K562 (cell line): ENCODE measurements at regions not wholly inside any gene's neighbourhood (a gene's known extent, or its start where the extent isn't known, plus 50 kb on each side); places are given as distances from the start of the nearest gene placed in this dataset.
A peak's percentile ranks its signal among the peaks of the same experiment; 100 is the strongest.

Source experiments
- ATAC-seq: fragments of 200-7000 bp; cut with Tn5 transposase; 3 replicates; pipeline ENCODE4 v1.9.1; 2020; ENCODE audit warnings: moderate library complexity
- BruUV-seq: library from RNA; stranded (reverse); fragments of 400-500 nt; replicated peaks from 2 replicates; lab custom pipeline; 2021; lab: Mats Ljungman, UMichigan
- CTCF ChIA-PET: fragments of 300-600 bp; formaldehyde crosslinking; extraction: SDS; loops from one replicate; lab custom pipeline; 2021; ENCODE audit warnings: low intra/inter-chr PET ratio; lab: Yijun Ruan, JAX
- POLR2A ChIA-PET: fragments of 300-600, 350-650 bp; sonication (Branson Sonifier 250); formaldehyde crosslinking; extraction: SDS; loops from one replicate; lab custom pipeline; 2021; ENCODE audit warnings: antibody characterized with exemption, inconsistent platforms; lab: Yijun Ruan, JAX
- DNase-seq, 4 experiments: peaks; one replicate each; pipeline versions ENCODE4 v3.0.0 to v3.0.0-alpha.2; 2011 to 2018; ENCODE audit warnings: low spot score in 3 of 4, mixed read lengths in 3 of 4; ENCODE audit errors: extremely low read depth in 1 of 4
- FAIRE-seq: peaks from 2 replicates; lab custom pipeline; 2011; peaks lifted over from hg19 to GRCh38; lab: Jason Lieb, UNC
- H2AFZ ChIP-seq: 2 replicates; pipeline ENCODE4 v1.6.0; 2011; ENCODE audit warnings: low read depth, low read length, control low read depth, inconsistent platforms
- H3K27ac ChIP-seq: fragments of 200-600 bp; 3 replicates; pipeline ENCODE4 v1.8.0; 2011; ENCODE audit warnings: low read depth, mild to moderate bottlenecking, control low read depth, inconsistent platforms, low read length, moderate library complexity, mixed read lengths; ENCODE audit errors: extremely low read depth
- H3K27me3 ChIP-seq, 2 experiments: fragments of 300-600 bp in 1 of 2; 2 replicates in 1 of 2; 3 replicates in 1 of 2; pipeline versions ENCODE4 v1.6.0 to v1.8.0; 2011; ENCODE audit warnings: inconsistent platforms in 2 of 2, low read length in 2 of 2, mild to moderate bottlenecking in 1 of 2, mixed read lengths in 1 of 2, moderate library complexity in 1 of 2; ENCODE audit not compliant: control insufficient read depth in 2 of 2, insufficient read depth in 2 of 2
- H3K36me3 ChIP-seq: fragments of 300-600 bp; 3 replicates; pipeline ENCODE4 v1.8.0; 2011; ENCODE audit warnings: mild to moderate bottlenecking, low read length, inconsistent platforms; ENCODE audit not compliant: control insufficient read depth, insufficient read depth
- H3K4me1 ChIP-seq, 2 experiments: fragments of 200-600 bp in 1 of 2; replicated peaks in 1 of 2; 2 replicates in 1 of 2; 3 replicates in 1 of 2; pipeline versions ENCODE4 v1.5.1 to v1.8.0; 2011; ENCODE audit warnings: inconsistent platforms in 2 of 2, low read length in 2 of 2, mild to moderate bottlenecking in 1 of 2, mixed read lengths in 1 of 2, moderate library complexity in 1 of 2; ENCODE audit not compliant: control insufficient read depth in 2 of 2, insufficient read depth in 2 of 2
- H3K4me2 ChIP-seq: 2 replicates; pipeline ENCODE4 v1.6.1; 2011; ENCODE audit warnings: low read length, control low read depth, inconsistent platforms, mixed read lengths; ENCODE audit not compliant: insufficient read depth
- H3K4me3 ChIP-seq: fragments of 200-600 bp; sonication (generic), shearing (Covaris generic); 2 replicates; pipeline ENCODE4 v1.5.1; 2016; ENCODE audit warnings: control low read depth, inconsistent platforms
- H3K79me2 ChIP-seq: fragments of 200-600 bp; 3 replicates; pipeline ENCODE4 v1.8.0; 2011; ENCODE audit warnings: low read length, inconsistent platforms; ENCODE audit not compliant: control insufficient read depth, insufficient read depth
- H3K9ac ChIP-seq, 2 experiments: 2 replicates each; pipeline versions ENCODE4 v1.6.0 to v1.6.1; 2011; ENCODE audit warnings: low read depth in 2 of 2, low read length in 2 of 2, control low read depth in 1 of 2, inconsistent platforms in 1 of 2, mild to moderate bottlenecking in 1 of 2, mixed read lengths in 1 of 2; ENCODE audit not compliant: insufficient read depth in 1 of 2
- H3K9me1 ChIP-seq: one replicate; pipeline ENCODE4 v1.6.0; 2011; ENCODE audit warnings: inconsistent platforms, mild to moderate bottlenecking, low read length, moderate library complexity; ENCODE audit not compliant: control insufficient read depth, insufficient read depth
- H3K9me3 ChIP-seq: replicated peaks from 2 replicates; pipeline ENCODE4 v1.5.1; 2011; ENCODE audit warnings: low read depth, low read length, inconsistent platforms; ENCODE audit not compliant: control insufficient read depth, insufficient read depth
- H4K20me1 ChIP-seq: replicated peaks from 2 replicates; pipeline ENCODE4 v1.6.1; 2011; ENCODE audit warnings: low read length, inconsistent platforms, mixed read lengths; ENCODE audit not compliant: control insufficient read depth, insufficient read depth
- CREM ChIP-seq: IDR thresholded peaks from 2 replicates; pipeline ENCODE4 v1.6.1; 2014; ENCODE audit warnings: antibody characterized with exemption, low read depth
- EZH2 ChIP-seq: IDR thresholded peaks from 2 replicates; pipeline ENCODE4 v1.6.1; 2012; ENCODE audit warnings: low read depth, mild to moderate bottlenecking, inconsistent platforms, low read length, borderline replicate concordance
- GTF2A2 ChIP-seq: IDR thresholded peaks from 2 replicates; pipeline ENCODE4 v1.6.1; 2016; ENCODE audit warnings: mild to moderate bottlenecking, missing genetic modification characterization, missing compliant biosample characterization
- HDAC3 ChIP-seq: fragments of 450-650 bp; IDR thresholded peaks from 2 replicates; pipeline ENCODE4 v1.6.1; 2018; ENCODE audit warnings: borderline replicate concordance, mild to moderate bottlenecking, moderate library complexity; ENCODE audit not compliant: partially characterized antibody
- KAT7 ChIP-seq: sonication (generic); formaldehyde crosslinking; IDR thresholded peaks from 2 replicates; pipeline ENCODE4 v1.8.0; 2022; ENCODE audit warnings: missing genetic modification reagents, mild to moderate bottlenecking, borderline replicate concordance
- RAD51 ChIP-seq: fragments of 450-650 bp; IDR thresholded peaks from 2 replicates; pipeline ENCODE4 v1.7.1; 2016; ENCODE audit warnings: low read depth, mild to moderate bottlenecking, borderline replicate concordance
- RBM34 ChIP-seq: fragments of 200-400 bp; formaldehyde crosslinking; IDR thresholded peaks from 2 replicates; pipeline ENCODE4 v1.6.1; 2018; ENCODE audit warnings: low read length, borderline replicate concordance; ENCODE audit not compliant: insufficient read depth
- SMAD3 ChIP-seq: fragments of 450-650 bp; formaldehyde crosslinking; conservative IDR thresholded peaks from 2 replicates; pipeline ENCODE4 v1.4.0; 2020; ENCODE audit warnings: mild to moderate bottlenecking
- SMAD4 ChIP-seq: fragments of 250-450 bp; sonication (Bioruptor Pico); conservative IDR thresholded peaks from 2 replicates; pipeline ENCODE4 v1.8.0; 2021; ENCODE audit warnings: inconsistent platforms, mild to moderate bottlenecking, moderate library complexity
- SP1 ChIP-seq: sonication (generic); formaldehyde crosslinking; IDR thresholded peaks from 2 replicates; pipeline ENCODE4 v1.8.1; 2022; ENCODE audit warnings: mild to moderate bottlenecking, missing genetic modification reagents
- TEAD1 ChIP-seq, 2 experiments: fragments of 450-650 bp in 1 of 2; sonication (generic) in 1 of 2; formaldehyde crosslinking; IDR thresholded peaks; 2 replicates each; pipeline versions ENCODE4 v1.4.0 to v1.8.0; 2020 to 2022; ENCODE audit warnings: mild to moderate bottlenecking in 2 of 2, missing genetic modification reagents in 1 of 2
- U2AF2 ChIP-seq: fragments of 200-400 bp; formaldehyde crosslinking; optimal IDR thresholded peaks from 2 replicates; pipeline ENCODE3; 2017; ENCODE audit warnings: low read depth, mild to moderate bottlenecking, low read length
- ZNF41 ChIP-seq: fragments of 250-450 bp; sonication (Bioruptor Pico); conservative IDR thresholded peaks from 2 replicates; pipeline ENCODE4 v1.4.0; 2020; ENCODE audit warnings: mild to moderate bottlenecking
- WGBS: fragments of 100-300 bp; shearing (Covaris generic); methylation state at CpG from one replicate; pipeline ENCODE4 v1.1.6; 2016; ENCODE audit warnings: low coverage, mixed read lengths; ENCODE audit not compliant: insufficient coverage; ENCODE audit errors: missing lambda C conversion rate; 5-methylcytosine and 5-hydroxymethylcytosine counted together
- in situ Hi-C: fragments of 300-500 bp; cut with MboI; formaldehyde crosslinking; loops from 4 replicates; pipeline ENCODE4 v1.15.0; 2018; ENCODE audit warnings: inconsistent platforms, mixed read lengths
- intact Hi-C: fragments of 100-400 bp; cut with micrococcal nuclease; formaldehyde crosslinking; loops from 2 replicates; pipeline ENCODE4 v1.14.2; 2022

DNA sequence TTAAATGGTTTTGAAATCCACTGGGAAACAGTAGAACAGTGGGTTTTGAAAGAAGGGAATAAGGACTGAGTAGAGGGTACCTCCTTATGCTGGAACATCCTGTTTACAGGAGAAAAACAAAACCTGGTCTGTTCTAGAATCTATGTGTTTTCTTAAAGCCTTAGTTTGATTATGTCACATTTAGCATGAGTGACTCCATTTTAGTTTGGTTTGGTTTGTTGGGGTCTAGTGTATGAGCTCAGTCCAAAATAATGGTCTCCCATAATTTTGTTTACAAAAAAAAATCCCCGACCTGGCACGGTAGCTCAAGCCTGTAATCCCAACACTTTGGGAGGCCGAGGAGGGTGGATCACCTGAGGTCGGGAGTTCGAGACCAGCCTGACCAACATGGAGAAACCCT, 179.4 kb downstream of the FAM76B start (continued):
- 0 out of 4 replicates have a peak, but pooled peaks of 1 of the 2 experiments have one; percentile 48 for TF ChIP-seq TEAD1 (CRISPR knock-in tag; IDR thresholded peaks at IDR 0.05)
- TF ChIP-seq SMAD4, result peak; percentile 58; the same call in 1 of the 2 replicates
- TF ChIP-seq ZNF41 (CRISPR knock-in tag), result peak; percentile 48; the same call in 1 of the 2 replicates
- peak; percentile 74; the same call in 1 of the 2 replicates for TF ChIP-seq GTF2A2 (tag)
- TF ChIP-seq SMAD3, result 0 out of 2 replicates have a peak, but pooled peaks have one; percentile 68
- TF ChIP-seq, all 486 proteins: peak for 17; not testable (repeated sequence) for 469

DNA sequence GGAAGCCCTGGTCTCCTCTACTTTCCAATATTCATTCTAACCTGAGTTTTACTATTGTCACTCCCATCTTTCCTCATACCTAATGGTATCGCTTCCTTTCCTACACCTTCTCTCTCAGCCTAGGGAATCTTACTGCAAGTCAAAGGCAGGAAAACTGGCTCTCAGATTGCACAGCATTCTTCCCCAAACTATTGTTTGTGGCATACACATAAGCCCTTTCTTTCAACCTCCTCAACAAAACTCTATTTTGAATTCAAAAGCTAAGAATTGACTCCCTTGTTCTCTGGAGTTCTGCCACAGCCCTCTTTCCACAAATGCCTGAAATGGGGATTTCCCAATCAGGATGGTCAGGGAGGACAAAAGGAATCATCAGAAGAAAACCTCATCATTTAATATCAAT, 181.5 kb downstream of the FAM76B start:
- BruUV-seq, result no TSS peak
- ChIA-PET POLR2A (no interaction called here), CTCF (no interaction called here)
- Histone ChIP-seq H3K27me3 (no peaks in the 10 kb centered on the region), H3K4me3 (no peak overlapping the region), H4K20me1 (no peaks in the 10 kb centered on the region), H3K9me1 (no peaks in the 10 kb centered on the region), H3K9me3 (no peaks in the 10 kb centered on the region), H2AFZ (no peak overlapping the region), H3K4me1 (no peaks in the 10 kb centered on the region), H3K9ac (no peak overlapping the region), H3K36me3 (no peaks in the 10 kb centered on the region), H3K4me2 (no peak overlapping the region), H3K27ac (no peak overlapping the region), H3K79me2 (no peaks in the 10 kb centered on the region)
- in situ Hi-C loops, result no loop called here
- ATAC-seq (no peak), DNase-seq (no peak), FAIRE-seq (no peak)
- intact Hi-C loops, result no loop called here
- WGBS, result 75% methylated on average over 1 of the region's 1 CpG
- no peak for TF ChIP-seq CREM
- no peak for TF ChIP-seq KAT7 (CRISPR knock-in tag)
- no peak for TF ChIP-seq RBM34
- TF ChIP-seq HDAC3, result no peak
- no peak for TF ChIP-seq GTF2A2 (tag)
- TF ChIP-seq U2AF2, result no peak
- TF ChIP-seq RAD51, result no peak
- no peak for TF ChIP-seq EZH2
- no peak for TF ChIP-seq SP1
